Prostate gland (tissue), 2 donors: ENCODE measurements at regions not wholly inside any gene's neighbourhood (a gene's known extent, or its start where the extent isn't known, plus 50 kb on each side); places are given as distances from the start of the nearest gene placed in this dataset.

Experiments used
- DNase-seq: peaks from one replicate; pipeline ENCODE4 v3.0.0-alpha.2; 2019; ENCODE audit warnings: low spot score
- H3K27ac ChIP-seq, 2 donors: fragments of 200-600 bp; sonication (generic); 2 replicates each; pipeline ENCODE4 v1.5.1; 2017 to 2019
- H3K27me3 ChIP-seq: fragments of 200-600 bp; sonication (generic); replicated peaks from 2 replicates; pipeline ENCODE4 v1.5.1; 2019; ENCODE audit not compliant: insufficient read depth
- H3K36me3 ChIP-seq, 2 donors: fragments of 200-600 bp; sonication (generic); 1 replicate in 1 of 2; 2 replicates in 1 of 2; pipeline versions ENCODE4 v1.5.1 to v1.8.1; 2017 to 2019
- H3K4me1 ChIP-seq: fragments of 200-600 bp; sonication (generic); replicated peaks from 2 replicates; pipeline ENCODE4 v1.5.1; 2019
- H3K4me3 ChIP-seq, 2 donors: fragments of 200-600 bp; sonication (generic); 2 replicates each; pipeline ENCODE4 v1.5.1; 2017 to 2019
- H3K9me3 ChIP-seq: fragments of 200-600 bp; sonication (generic); 2 replicates; pipeline ENCODE4 v1.5.1; 2017
- POLR2A ChIP-seq: fragments of 450-650 bp; IDR thresholded peaks from one replicate; pipeline ENCODE4 v1.6.1; 2016; ENCODE audit warnings: antibody characterized with exemption, mild to moderate bottlenecking
- POLR2AphosphoS5 ChIP-seq: sonication (generic); formaldehyde crosslinking; IDR thresholded peaks from one replicate; pipeline ENCODE4 v1.6.1; 2017; ENCODE audit warnings: antibody characterized with exemption
- WGBS: methylation state at CpG from one replicate; pipeline ENCODE4 v1.1.5; 2018; 5-methylcytosine and 5-hydroxymethylcytosine counted together
- intact Hi-C: fragments of 100-400 bp; cut with DNase I; formaldehyde crosslinking; loops from one replicate; pipeline ENCODE4 v1.14.2; 2022
- TF ChIP-seq, protein P1 (sequence below), 4 experiments: fragments of 200-600 bp in 2 of 4; fragments of 450-650 bp in 2 of 4; sonication (generic) in 2 of 4; IDR thresholded peaks; 1 replicate in 3 of 4; 2 replicates in 1 of 4; pipeline ENCODE4 v1.5.1; 2016 to 2019; ENCODE audit warnings: antibody characterized with exemption in 4 of 4, mild to moderate bottlenecking in 2 of 4, moderate library complexity in 2 of 4

DNA sequence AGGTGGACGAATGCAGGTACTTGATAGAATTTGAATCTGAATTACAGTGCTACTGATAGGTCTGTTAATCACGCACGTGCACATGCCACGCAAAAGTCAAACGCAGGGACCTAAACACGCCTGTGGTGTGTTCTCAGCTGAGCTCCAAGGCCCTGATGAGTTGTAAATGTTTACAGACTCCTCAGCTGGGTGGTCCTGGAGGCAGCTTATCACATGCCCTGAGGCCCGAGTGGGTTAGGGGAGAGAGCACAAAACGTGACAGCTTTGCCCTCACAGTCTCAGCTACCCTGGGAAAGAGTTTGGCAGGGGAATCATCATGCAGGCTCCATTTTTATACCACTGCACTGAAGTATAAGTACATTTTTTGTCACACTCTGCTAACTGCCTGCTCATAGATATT is 68.3 kb upstream of the FAM110C start:
- intact Hi-C loops = no loop called here
- 60% methylated on average over 8 of the region's 8 CpGs for WGBS
- Histone ChIP-seq H3K36me3 (no peaks in the 10 kb centered on the region), H3K4me3 (no peak overlapping the region), H3K27me3 (no peaks in the 10 kb centered on the region), H3K9me3 (no peaks in the 10 kb centered on the region), H3K27ac (no peak overlapping the region), H3K4me1 (no peaks in the 10 kb centered on the region)
- TF ChIP-seq POLR2A (no peak), POLR2AphosphoS5 (no peak)
- TF ChIP-seq, protein P1, sequence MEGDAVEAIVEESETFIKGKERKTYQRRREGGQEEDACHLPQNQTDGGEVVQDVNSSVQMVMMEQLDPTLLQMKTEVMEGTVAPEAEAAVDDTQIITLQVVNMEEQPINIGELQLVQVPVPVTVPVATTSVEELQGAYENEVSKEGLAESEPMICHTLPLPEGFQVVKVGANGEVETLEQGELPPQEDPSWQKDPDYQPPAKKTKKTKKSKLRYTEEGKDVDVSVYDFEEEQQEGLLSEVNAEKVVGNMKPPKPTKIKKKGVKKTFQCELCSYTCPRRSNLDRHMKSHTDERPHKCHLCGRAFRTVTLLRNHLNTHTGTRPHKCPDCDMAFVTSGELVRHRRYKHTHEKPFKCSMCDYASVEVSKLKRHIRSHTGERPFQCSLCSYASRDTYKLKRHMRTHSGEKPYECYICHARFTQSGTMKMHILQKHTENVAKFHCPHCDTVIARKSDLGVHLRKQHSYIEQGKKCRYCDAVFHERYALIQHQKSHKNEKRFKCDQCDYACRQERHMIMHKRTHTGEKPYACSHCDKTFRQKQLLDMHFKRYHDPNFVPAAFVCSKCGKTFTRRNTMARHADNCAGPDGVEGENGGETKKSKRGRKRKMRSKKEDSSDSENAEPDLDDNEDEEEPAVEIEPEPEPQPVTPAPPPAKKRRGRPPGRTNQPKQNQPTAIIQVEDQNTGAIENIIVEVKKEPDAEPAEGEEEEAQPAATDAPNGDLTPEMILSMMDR (IDR thresholded peaks at IDR 0.05) = no peak
- no peak for DNase-seq

DNA sequence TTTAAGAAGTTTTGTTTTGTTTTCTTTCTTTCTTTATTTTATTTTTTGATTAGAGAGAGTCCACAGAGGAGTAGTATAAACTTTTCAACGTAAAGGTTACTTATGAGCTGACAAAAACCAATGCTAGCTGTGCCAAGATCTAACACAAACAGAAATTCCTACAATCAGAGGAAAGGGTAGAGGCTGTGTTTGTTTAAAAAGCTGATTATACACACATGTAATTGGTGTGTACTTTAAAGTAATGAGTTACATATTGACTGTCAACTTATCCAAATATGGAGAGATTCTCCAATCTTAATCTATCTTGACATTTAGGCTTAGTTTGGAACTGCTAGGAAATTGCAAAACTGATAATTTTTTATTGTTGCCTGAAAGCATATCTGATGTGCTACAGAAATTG is 63.7 kb upstream of the FAM110C start:
- TF ChIP-seq POLR2AphosphoS5 (no peak), POLR2A (no peak)
- TF ChIP-seq, protein P1 (IDR thresholded peaks at IDR 0.05) = no peak
- Histone ChIP-seq H3K27ac (no peak overlapping the region), H3K36me3 (no peaks in the 10 kb centered on the region), H3K9me3 (no peaks in the 10 kb centered on the region), H3K4me1 (no peaks in the 10 kb centered on the region), H3K27me3 (no peaks in the 10 kb centered on the region), H3K4me3 (no peak overlapping the region)
- DNase-seq = no peak
- 18% methylated on average over 1 of the region's 1 CpG for WGBS
- intact Hi-C loops = no loop called here

- WGBS = 53% methylated on average over 5 of the region's 5 CpGs
- TF ChIP-seq POLR2A (no peak), POLR2AphosphoS5 (no peak)
- TF ChIP-seq, protein P1 (IDR thresholded peaks at IDR 0.05) = no peak
- Histone ChIP-seq H3K27ac (no peak overlapping the region), H3K4me3 (no peak overlapping the region), H3K4me1 (no peaks in the 10 kb centered on the region), H3K36me3 (no peaks in the 10 kb centered on the region), H3K27me3 (no peaks in the 10 kb centered on the region), H3K9me3 (no peaks in the 10 kb centered on the region)
- intact Hi-C loops = no loop called here
- DNase-seq = no peak
These were observed 62.9 kb upstream of the FAM110C start for GRCh38 chr2:108920-109809.

DNA sequence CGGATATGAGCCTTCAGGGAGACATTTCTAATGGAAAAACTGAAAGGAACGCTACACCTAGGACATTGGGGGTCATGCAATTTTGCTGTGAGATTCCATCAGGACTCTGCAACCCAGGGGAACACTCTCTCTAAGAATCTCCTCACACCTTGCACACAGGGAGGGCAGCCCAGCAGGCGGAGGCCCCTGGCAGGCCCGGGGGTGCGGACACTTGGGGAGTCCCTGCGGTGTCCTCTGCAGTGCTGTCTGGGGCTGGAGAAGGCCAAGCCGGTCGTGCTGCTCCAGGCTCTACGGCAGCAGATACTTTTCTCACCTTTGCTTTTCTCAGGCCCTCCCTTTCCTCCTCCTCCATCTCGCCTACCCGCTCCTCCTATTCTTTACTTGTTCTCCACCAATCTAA is 54.7 kb upstream of the FAM110C start:
- Histone ChIP-seq H3K36me3 (no peaks in the 10 kb centered on the region), H3K27me3 (no peaks in the 10 kb centered on the region), H3K4me3 (no peak overlapping the region), H3K4me1 (no peaks in the 10 kb centered on the region), H3K9me3 (no peaks in the 10 kb centered on the region), H3K27ac (no peak overlapping the region)
- 87% methylated on average over 11 of the region's 11 CpGs for WGBS
- no peak for DNase-seq
- intact Hi-C loops = no loop called here
- TF ChIP-seq POLR2A (no peak), POLR2AphosphoS5 (no peak)
- TF ChIP-seq, protein P1 (IDR thresholded peaks at IDR 0.05) = no peak
